Central memory CD8-positive, alpha-beta T cell (primary cell): ENCODE measurements at regions not wholly inside any gene's neighbourhood (a gene's known extent, or its start where the extent isn't known, plus 50 kb on each side); places are given as distances from the start of the nearest gene placed in this dataset.

Source experiments
- ATAC-seq: fragments of 150-1000 bp; cut with Tn5 transposase; replicated peaks from 2 replicates; pipeline ENCODE4 v1.10.0; 2022; ENCODE audit warnings: mild to moderate bottlenecking, moderate FRiP score, moderate number of reproducible peaks; ENCODE audit not compliant: poor library complexity, severe bottlenecking; ENCODE audit errors: extremely low read depth
- DNase-seq, 2 donors: peaks; one replicate each; pipeline ENCODE4 v3.0.0; 2021; ENCODE audit warnings: low spot score in 2 of 2
- H3K27ac Mint-ChIP-seq: one replicate; pipeline ENCODE4 v1.8.0; 2022; ENCODE audit warnings: low read depth, mild to moderate bottlenecking, moderate library complexity, mixed read lengths
- H3K27me3 Mint-ChIP-seq: one replicate; pipeline ENCODE4 v1.8.0; 2022; ENCODE audit warnings: mixed read lengths
- H3K36me3 Mint-ChIP-seq: one replicate; pipeline ENCODE4 v1.8.0; 2022; ENCODE audit warnings: mild to moderate bottlenecking, moderate library complexity, mixed read lengths; ENCODE audit not compliant: insufficient read depth
- H3K4me1 Mint-ChIP-seq: one replicate; pipeline ENCODE4 v1.8.0; 2022; ENCODE audit warnings: mixed read lengths
- H3K4me3 Mint-ChIP-seq: one replicate; pipeline ENCODE4 v1.8.0; 2022; ENCODE audit warnings: mild to moderate bottlenecking, moderate library complexity, mixed read lengths
- H3K9me3 Mint-ChIP-seq: one replicate; pipeline ENCODE4 v1.8.0; 2022; ENCODE audit warnings: mixed read lengths

DNA sequence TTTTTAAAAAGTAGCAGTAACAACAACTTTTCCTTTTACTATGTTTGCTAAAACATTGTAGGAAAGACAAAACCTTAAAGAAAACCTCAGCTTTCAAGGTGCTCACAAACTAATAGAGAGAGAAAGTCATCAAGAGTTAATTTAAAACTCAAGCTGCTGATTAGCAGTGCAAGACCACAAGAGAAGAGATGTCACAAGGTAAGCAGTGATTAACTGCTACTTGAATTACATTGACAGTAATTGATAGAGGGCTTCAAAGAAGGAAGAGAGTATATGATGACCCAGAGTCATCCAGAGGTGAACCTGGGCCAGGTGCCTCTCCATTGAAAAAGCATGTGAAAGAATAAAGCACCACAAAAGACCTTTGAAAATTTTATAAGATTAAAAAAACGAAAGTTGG, 939.6 kb upstream of the CNTNAP5 start:
- no peaks in the 10 kb centered on the region for H3K4me1 Mint-ChIP-seq
- H3K4me3 Mint-ChIP-seq, result no peak overlapping the region
- DNase-seq (no peak), ATAC-seq (no peak)
- peaks cover 12% of the 10 kb centered on the region for H3K9me3 Mint-ChIP-seq
- no peaks in the 10 kb centered on the region for H3K27me3 Mint-ChIP-seq
- no peaks in the 10 kb centered on the region for H3K36me3 Mint-ChIP-seq
- no peak overlapping the region for H3K27ac Mint-ChIP-seq

DNA sequence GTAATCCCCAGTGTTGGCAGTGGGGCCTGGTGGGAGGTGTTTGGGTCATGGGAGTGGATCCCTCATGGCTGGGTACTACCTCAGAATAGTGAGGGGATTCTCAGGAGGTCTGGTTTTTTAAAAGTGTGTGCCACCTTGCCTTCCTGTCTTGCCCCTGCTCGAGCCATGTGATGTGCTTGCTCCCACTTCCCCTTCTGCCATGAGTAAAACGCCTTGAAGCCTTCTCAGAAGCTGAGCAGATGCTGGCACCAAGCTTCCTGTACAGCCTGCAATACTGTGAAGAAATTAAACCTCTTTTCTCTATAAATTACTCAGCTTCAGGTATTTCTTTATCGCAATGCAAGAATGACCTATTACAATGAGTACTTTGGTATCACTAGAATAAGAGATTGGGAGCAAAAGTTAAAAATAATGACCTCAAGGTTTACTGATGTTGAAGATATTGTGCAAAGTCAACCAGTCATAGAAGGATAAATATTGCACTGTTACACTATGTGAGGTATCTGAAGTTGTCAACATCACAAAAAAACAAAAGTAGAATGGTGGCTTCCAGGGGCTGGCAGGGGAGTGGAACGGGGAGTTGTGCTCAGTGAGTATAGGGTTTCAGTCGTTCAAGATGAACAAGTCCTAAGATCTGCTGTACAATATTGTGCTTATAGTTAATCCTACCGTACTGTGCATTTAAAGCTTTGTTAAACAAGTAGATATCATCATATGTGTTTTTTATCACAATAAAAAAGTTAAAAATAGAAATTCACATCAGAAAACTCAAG, 938.3 kb upstream of the CNTNAP5 start:
- no peak for ATAC-seq
- Mint-ChIP-seq H3K4me3 (no peak overlapping the region), H3K36me3 (no peaks in the 10 kb centered on the region), H3K9me3 (peaks cover 6% of the 10 kb centered on the region), H3K27me3 (no peaks in the 10 kb centered on the region), H3K4me1 (no peaks in the 10 kb centered on the region), H3K27ac (no peak overlapping the region)
- no peak for DNase-seq

DNA sequence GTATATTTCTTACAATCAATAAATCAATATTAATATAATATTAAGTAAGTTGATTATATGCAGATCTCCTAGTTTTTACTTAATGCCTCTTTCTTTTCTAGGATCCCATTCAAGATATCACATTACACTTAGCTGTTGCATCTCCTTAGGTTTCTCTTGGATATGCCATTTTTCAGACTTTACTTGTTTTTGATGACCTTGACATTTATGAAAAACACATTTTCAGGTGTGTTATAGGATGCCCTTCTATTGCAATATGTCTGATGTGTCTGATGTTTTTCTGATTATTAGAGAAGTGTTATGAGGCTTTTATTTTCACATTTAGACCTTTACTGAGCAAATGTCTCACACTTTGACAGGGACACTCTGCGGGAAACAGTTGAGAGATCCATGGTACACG, 933.6 kb upstream of the CNTNAP5 start:
- Mint-ChIP-seq H3K27ac (no peak overlapping the region), H3K4me1 (no peaks in the 10 kb centered on the region), H3K36me3 (no peaks in the 10 kb centered on the region), H3K4me3 (no peak overlapping the region), H3K27me3 (no peaks in the 10 kb centered on the region), H3K9me3 (peaks cover 14% of the 10 kb centered on the region)
- DNase-seq (no peak), ATAC-seq (no peak)

DNA sequence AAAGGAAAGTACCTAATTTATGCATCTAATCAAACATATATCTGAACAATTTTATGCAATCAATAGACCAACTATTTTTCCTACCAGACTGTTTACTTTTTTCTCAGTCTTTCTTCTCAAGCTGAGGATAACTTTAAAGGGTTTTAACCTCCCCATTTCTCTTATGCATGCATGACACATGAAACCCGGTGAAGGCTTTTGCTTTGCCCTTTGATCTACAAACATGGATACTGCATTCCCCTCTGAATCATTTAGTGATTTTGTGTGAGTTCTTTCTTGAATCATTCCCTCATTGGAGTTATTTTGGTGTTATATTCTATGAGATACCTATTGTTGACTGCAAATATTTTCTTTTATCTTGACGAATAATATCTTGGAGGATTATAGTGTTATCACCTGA, 931.9 kb upstream of the CNTNAP5 start:
- H3K4me3 Mint-ChIP-seq, result no peak overlapping the region
- ATAC-seq, result no peak
- H3K9me3 Mint-ChIP-seq, result peaks cover 17% of the 10 kb centered on the region
- no peaks in the 10 kb centered on the region for H3K27me3 Mint-ChIP-seq
- no peak overlapping the region for H3K27ac Mint-ChIP-seq
- H3K4me1 Mint-ChIP-seq, result no peaks in the 10 kb centered on the region
- H3K36me3 Mint-ChIP-seq, result no peaks in the 10 kb centered on the region
- no peak for DNase-seq

DNA sequence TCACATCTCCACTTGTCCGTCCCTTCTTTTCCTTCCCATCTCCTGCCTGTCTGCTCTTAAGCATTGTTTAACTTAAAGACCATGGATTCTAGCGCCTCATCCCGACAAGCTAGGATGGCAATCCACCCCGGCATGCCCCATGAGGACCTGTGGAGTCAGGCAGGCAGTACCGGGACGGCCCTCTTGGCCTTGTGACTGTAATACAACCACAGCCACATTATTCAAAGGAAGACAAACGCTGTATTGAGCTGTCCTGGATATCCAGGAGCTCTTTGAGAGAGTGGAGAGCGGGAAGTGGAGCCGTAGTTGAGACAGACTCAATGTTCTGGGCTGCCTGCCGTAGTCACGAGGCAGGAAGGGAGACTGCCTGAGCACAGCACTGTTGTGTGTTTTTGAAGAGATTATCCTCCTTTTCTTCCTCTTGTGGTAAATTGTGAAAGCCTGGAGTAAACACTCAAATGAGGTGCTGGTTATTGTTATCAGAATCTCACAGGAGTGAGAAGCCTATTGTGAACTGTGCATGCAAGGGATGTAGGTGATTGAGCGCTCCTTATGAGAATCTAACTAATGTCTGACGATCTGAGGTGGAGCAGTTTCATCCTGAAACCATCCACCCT, 929.8 kb upstream of the CNTNAP5 start:
- no peak overlapping the region for H3K27ac Mint-ChIP-seq
- H3K4me3 Mint-ChIP-seq, result no peak overlapping the region
- no peak for ATAC-seq
- no peaks in the 10 kb centered on the region for H3K27me3 Mint-ChIP-seq
- H3K9me3 Mint-ChIP-seq, result peaks cover 25% of the 10 kb centered on the region
- no peak for DNase-seq
- no peaks in the 10 kb centered on the region for H3K36me3 Mint-ChIP-seq
- no peaks in the 10 kb centered on the region for H3K4me1 Mint-ChIP-seq

DNA sequence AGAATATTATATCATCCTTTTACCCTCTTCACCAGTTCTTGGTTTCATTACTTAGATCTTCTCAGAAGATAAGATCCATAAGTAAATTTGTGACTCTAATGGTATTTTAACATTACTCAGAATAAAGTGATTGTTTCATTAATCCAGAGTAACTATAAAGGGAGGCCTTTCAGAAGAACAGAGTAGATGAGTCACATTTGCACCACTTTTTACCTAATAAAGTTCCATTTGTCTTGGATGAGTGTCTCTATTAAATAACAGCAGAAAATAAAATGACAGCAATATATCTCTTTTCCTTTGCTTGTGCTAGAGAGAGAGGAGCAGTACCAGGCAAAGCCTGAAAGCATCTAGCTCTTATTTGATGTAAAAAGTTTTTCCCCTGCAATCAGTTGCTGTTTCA, 926.5 kb upstream of the CNTNAP5 start:
- H3K27me3 Mint-ChIP-seq, result no peaks in the 10 kb centered on the region
- H3K4me3 Mint-ChIP-seq, result no peak overlapping the region
- H3K36me3 Mint-ChIP-seq, result no peaks in the 10 kb centered on the region
- ATAC-seq (no peak), DNase-seq (no peak)
- peaks cover 27% of the 10 kb centered on the region for H3K9me3 Mint-ChIP-seq
- H3K27ac Mint-ChIP-seq, result no peak overlapping the region
- H3K4me1 Mint-ChIP-seq, result no peaks in the 10 kb centered on the region

DNA sequence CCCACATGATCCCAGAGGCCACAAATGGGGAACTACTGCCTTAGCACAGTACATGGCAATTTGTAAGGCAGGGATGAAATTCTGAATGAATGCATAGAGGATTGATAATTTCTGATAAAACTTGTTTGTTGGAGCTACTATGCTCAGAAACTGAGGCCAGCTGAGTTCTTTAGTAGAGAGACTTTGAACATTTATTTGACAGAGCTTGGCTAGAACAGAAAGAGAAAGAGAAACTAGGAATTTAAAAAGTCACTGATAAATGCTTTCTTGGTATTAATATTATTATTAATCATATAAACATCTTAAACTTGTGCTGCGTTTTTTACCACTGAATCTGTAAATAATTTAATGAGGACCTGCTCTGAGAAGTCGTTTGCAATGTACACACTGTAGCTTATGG, 923.7 kb upstream of the CNTNAP5 start:
- no peak for ATAC-seq
- Mint-ChIP-seq H3K4me3 (no peak overlapping the region), H3K36me3 (no peaks in the 10 kb centered on the region)

DNA sequence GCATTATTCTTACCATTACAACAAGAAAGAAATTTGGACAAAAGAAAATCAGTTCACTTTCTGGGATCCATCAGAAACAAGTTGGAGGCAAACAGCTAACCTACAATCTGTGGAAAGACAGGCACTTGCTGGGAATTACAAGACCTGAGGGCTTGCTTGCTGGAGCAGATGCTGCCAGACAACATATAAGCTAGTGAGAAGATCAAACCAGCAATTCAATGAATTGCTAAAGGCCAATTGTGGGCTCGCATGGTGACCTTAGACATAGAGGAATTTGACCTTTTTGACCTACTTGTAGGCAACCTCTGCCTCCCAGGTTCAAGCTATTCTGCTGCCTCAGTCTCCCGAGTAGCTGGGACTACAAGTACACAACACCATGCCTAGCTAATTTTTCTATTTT, 921.2 kb upstream of the CNTNAP5 start:
- H3K27me3 Mint-ChIP-seq, result no peaks in the 10 kb centered on the region
- H3K36me3 Mint-ChIP-seq, result no peaks in the 10 kb centered on the region
- H3K4me3 Mint-ChIP-seq, result no peak overlapping the region
- peaks cover 28% of the 10 kb centered on the region for H3K9me3 Mint-ChIP-seq
- H3K27ac Mint-ChIP-seq, result no peak overlapping the region
- H3K4me1 Mint-ChIP-seq, result no peaks in the 10 kb centered on the region
- DNase-seq, result no peak
- ATAC-seq, result no peak

More for the DNA sequence above, 923.7 kb upstream of the CNTNAP5 start:
- H3K27ac Mint-ChIP-seq, result no peak overlapping the region
- no peak for DNase-seq
- peaks cover 25% of the 10 kb centered on the region for H3K9me3 Mint-ChIP-seq
- no peaks in the 10 kb centered on the region for H3K27me3 Mint-ChIP-seq
- H3K4me1 Mint-ChIP-seq, result no peaks in the 10 kb centered on the region

DNA sequence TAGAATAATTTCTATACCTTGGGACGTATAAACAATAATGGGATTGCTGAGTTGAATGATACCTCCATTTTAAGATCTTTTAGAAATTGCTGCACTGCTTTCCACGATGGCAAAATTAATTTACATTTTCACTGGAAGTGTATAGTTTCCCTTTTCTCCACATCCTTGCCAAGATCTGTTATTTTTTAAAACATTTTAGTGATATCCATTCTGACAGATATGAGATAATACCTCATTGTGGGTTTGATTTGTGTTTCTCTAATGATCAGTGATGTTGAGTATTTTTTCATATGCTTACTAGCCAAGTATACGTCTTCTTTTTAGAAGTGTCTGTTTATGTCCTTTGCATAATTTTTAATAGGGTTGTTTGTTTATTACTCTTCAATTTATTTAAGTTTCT, 908.5 kb upstream of the CNTNAP5 start:
- H3K27ac Mint-ChIP-seq, result no peak overlapping the region
- no peaks in the 10 kb centered on the region for H3K27me3 Mint-ChIP-seq
- ATAC-seq, result no peak
- no peaks in the 10 kb centered on the region for H3K4me1 Mint-ChIP-seq
- DNase-seq, result no peak
- no peak overlapping the region for H3K4me3 Mint-ChIP-seq
- no peaks in the 10 kb centered on the region for H3K36me3 Mint-ChIP-seq
- H3K9me3 Mint-ChIP-seq, result peaks cover 38% of the 10 kb centered on the region

DNA sequence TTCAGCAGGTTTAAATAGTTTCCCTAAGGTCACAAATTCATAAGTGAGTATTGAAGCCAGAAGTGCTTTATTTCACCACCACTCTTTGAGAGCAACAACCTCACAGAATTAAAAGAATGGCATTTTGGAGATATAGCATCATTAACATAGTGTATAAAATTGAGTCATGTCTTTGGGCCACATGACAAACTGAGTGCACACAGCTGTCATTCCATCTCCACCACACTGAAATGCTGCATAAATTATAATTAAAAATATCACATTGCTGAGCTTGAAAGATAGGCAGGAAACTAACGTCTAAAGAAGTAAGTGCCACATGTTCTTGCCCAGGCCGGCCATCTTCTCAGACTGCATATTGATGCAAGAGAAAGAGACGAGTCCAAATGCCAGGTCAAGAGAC, 897.9 kb upstream of the CNTNAP5 start:
- no peak for ATAC-seq
- Mint-ChIP-seq H3K27me3 (no peaks in the 10 kb centered on the region), H3K4me1 (no peaks in the 10 kb centered on the region), H3K27ac (no peak overlapping the region), H3K9me3 (peaks cover 6% of the 10 kb centered on the region), H3K36me3 (no peaks in the 10 kb centered on the region), H3K4me3 (no peak overlapping the region)
- DNase-seq, result no peak

DNA sequence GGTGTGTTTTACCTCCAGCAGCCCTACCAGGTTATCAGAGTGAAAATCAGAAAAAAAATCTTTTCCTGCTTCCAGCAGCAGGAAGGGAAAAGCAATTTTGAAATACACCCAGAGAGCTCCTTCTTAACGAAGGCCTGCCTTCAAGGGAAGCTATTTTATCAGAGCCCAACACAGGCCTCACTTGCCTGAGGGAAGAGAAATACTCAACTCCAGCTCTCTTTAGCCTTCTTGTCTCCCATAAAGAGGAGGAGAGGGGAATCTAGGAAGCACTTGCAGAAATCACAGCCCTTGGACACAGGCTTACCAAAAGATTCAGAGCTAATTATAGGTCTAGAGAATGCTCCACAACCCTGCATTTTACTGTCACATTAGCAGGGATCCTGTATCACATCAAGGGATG, 896.1 kb upstream of the CNTNAP5 start:
- ATAC-seq, result no peak
- H3K36me3 Mint-ChIP-seq, result no peaks in the 10 kb centered on the region
- no peaks in the 10 kb centered on the region for H3K4me1 Mint-ChIP-seq
- H3K27me3 Mint-ChIP-seq, result no peaks in the 10 kb centered on the region
- no peak for DNase-seq
- no peak overlapping the region for H3K27ac Mint-ChIP-seq
- H3K9me3 Mint-ChIP-seq, result peaks cover 14% of the 10 kb centered on the region
- no peak overlapping the region for H3K4me3 Mint-ChIP-seq

DNA sequence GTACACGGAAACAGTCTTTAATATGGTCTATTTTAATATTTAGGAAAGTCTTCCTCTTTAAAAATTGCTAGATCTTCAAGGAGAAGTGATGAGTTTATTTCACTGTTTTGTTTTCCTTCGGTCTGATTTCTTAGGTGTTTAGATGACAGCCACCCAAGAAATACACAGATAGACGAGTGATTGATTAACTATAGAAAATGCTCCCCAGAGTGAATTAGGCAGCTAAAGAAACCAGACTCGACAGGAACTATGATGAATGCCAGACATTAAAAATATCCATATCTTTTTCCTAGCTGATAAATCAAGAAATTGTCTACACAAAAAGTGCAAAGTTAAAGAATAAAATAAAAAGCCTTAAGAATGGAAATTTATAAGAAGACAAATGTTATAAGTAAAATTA, 888.7 kb upstream of the CNTNAP5 start:
- DNase-seq (no peak), ATAC-seq (no peak)
- Mint-ChIP-seq H3K27ac (no peak overlapping the region), H3K9me3 (peaks cover 11% of the 10 kb centered on the region), H3K4me1 (no peaks in the 10 kb centered on the region), H3K4me3 (no peak overlapping the region), H3K36me3 (no peaks in the 10 kb centered on the region), H3K27me3 (no peaks in the 10 kb centered on the region)

DNA sequence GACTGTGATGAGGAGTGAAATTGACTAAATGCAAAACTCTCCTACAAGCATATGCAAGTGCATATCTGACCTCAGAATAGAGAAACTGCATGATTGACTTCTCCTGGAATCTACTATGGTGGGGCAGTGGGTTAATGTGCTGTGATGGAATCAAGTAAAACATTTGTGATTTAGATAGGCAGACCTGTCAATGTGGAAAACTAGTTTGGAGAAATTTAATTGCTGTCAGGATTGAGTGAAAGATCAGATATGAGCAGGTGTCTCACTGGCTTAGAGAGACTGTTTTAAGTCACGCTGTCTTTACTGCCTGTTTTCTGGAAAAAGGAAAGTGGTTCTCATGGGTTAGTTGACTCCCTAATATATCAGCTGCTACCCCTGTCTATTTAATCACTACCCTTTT, 881.0 kb upstream of the CNTNAP5 start:
- no peak overlapping the region for H3K27ac Mint-ChIP-seq
- no peaks in the 10 kb centered on the region for H3K4me1 Mint-ChIP-seq
- H3K9me3 Mint-ChIP-seq, result peaks cover 20% of the 10 kb centered on the region
- H3K4me3 Mint-ChIP-seq, result no peak overlapping the region
- H3K36me3 Mint-ChIP-seq, result no peaks in the 10 kb centered on the region
- DNase-seq (no peak), ATAC-seq (no peak)
- H3K27me3 Mint-ChIP-seq, result no peaks in the 10 kb centered on the region
